ENCODE measurements at regions not wholly inside any gene's neighbourhood (a gene's known extent, or its start where the extent isn't known, plus 50 kb on each side); places are given as distances from the start of the nearest gene placed in this dataset.
"Not testable (repeated sequence)": the region's sequence is repeated elsewhere in the genome, so short reads cannot be mapped to it uniquely, and the experiment has no call there.

- Mint-ChIP-seq H3K4me1 (no peaks in the 10 kb centered on the region), H3K27me3 (ENCODE audit: low read depth, poor library complexity) (no peaks in the 10 kb centered on the region), H3K4me3 (no peak overlapping the region), H3K9me3 (no peaks in the 10 kb centered on the region), H3K36me3 (ENCODE audit: low read depth) (no peaks in the 10 kb centered on the region), H3K27ac (no peak overlapping the region)
- no peak for DNase-seq
- no peak for TF ChIP-seq CTCF (IDR thresholded peaks at IDR 0.05)
These were observed 105.4 kb upstream of the TLK1 start for GRCh38 chr2:171266102-171266501.

- not testable (repeated sequence) for H3K27me3 Mint-ChIP-seq (ENCODE audit: low read depth, poor library complexity); DNase-seq; H3K4me3 Mint-ChIP-seq; H3K4me1 Mint-ChIP-seq; H3K36me3 Mint-ChIP-seq (ENCODE audit: low read depth); H3K9me3 Mint-ChIP-seq; H3K27ac Mint-ChIP-seq
These were observed 100.8 kb upstream of the TLK1 start for GRCh38 chr2:171261529-171261928.

- no peaks in the 10 kb centered on the region for H3K36me3 Mint-ChIP-seq (ENCODE audit: low read depth)
- no peak for TF ChIP-seq CTCF (IDR thresholded peaks at IDR 0.05)
- H3K27me3 Mint-ChIP-seq (ENCODE audit: low read depth, poor library complexity): no peaks in the 10 kb centered on the region
- no peak overlapping the region for H3K27ac Mint-ChIP-seq
- no peaks in the 10 kb centered on the region for H3K4me1 Mint-ChIP-seq
- DNase-seq: no peak
- H3K9me3 Mint-ChIP-seq: peaks cover 4% of the 10 kb centered on the region
- H3K4me3 Mint-ChIP-seq: no peak overlapping the region
These were observed 100.1 kb upstream of the TLK1 start for GRCh38 chr2:171260471-171261424.

- no peak overlapping the region for H3K27ac Mint-ChIP-seq
- no peaks in the 10 kb centered on the region for H3K4me1 Mint-ChIP-seq
- no peak for TF ChIP-seq CTCF (IDR thresholded peaks at IDR 0.05)
- H3K27me3 Mint-ChIP-seq (ENCODE audit: low read depth, poor library complexity): peaks cover 3% of the 10 kb centered on the region
- peaks cover 4% of the 10 kb centered on the region for H3K9me3 Mint-ChIP-seq
- no peak for DNase-seq
- H3K4me3 Mint-ChIP-seq: no peak overlapping the region
- H3K36me3 Mint-ChIP-seq (ENCODE audit: low read depth): no peaks in the 10 kb centered on the region
These were observed 94.0 kb upstream of the TLK1 start for GRCh38 chr2:171254666-171255065.

- H3K4me1 Mint-ChIP-seq: no peaks in the 10 kb centered on the region
- peaks cover 4% of the 10 kb centered on the region for H3K9me3 Mint-ChIP-seq
- H3K27ac Mint-ChIP-seq: no peak overlapping the region
- DNase-seq: no peak
- no peak overlapping the region for H3K4me3 Mint-ChIP-seq
- no peaks in the 10 kb centered on the region for H3K36me3 Mint-ChIP-seq (ENCODE audit: low read depth)
- H3K27me3 Mint-ChIP-seq (ENCODE audit: low read depth, poor library complexity): peaks cover 3% of the 10 kb centered on the region
- TF ChIP-seq CTCF (IDR thresholded peaks at IDR 0.05): no peak
These were observed 93.4 kb upstream of the TLK1 start for GRCh38 chr2:171253900-171254650.

GRCh38 chr2:171253279-171253678, 92.6 kb upstream of the TLK1 start:
- H3K27ac Mint-ChIP-seq: no peak overlapping the region
- DNase-seq: no peak
- no peak overlapping the region for H3K4me3 Mint-ChIP-seq
- H3K27me3 Mint-ChIP-seq (ENCODE audit: low read depth, poor library complexity): peaks cover 3% of the 10 kb centered on the region
- peaks cover 4% of the 10 kb centered on the region for H3K9me3 Mint-ChIP-seq
- no peak for TF ChIP-seq CTCF (IDR thresholded peaks at IDR 0.05)
- no peaks in the 10 kb centered on the region for H3K4me1 Mint-ChIP-seq
- H3K36me3 Mint-ChIP-seq (ENCODE audit: low read depth): no peaks in the 10 kb centered on the region
